Cardiac muscle cell (in vitro differentiated cells and primary cell): ENCODE measurements at regions not wholly inside any gene's neighbourhood (a gene's known extent, or its start where the extent isn't known, plus 50 kb on each side); places are given as distances from the start of the nearest gene placed in this dataset.

Experiments
- DNase-seq, 2 donors: peaks; one replicate each; pipeline versions ENCODE4 v3.0.0 to v3.0.0-alpha.2; 2010 to 2017; ENCODE audit warnings: low read depth in 1 of 2, low spot score in 1 of 2
- H3K27ac ChIP-seq: fragments of 200-600 bp; sonication (generic); 2 replicates; pipeline ENCODE4 v1.5.1; 2016
- H3K27me3 ChIP-seq: fragments of 200-600 bp; sonication (generic); 2 replicates; pipeline ENCODE4 v1.6.0; 2016; ENCODE audit warnings: control low read depth
- H3K36me3 ChIP-seq: fragments of 200-600 bp; sonication (generic); 2 replicates; pipeline ENCODE4 v1.5.1; 2016; ENCODE audit warnings: control low read depth
- H3K4me1 ChIP-seq: fragments of 200-600 bp; sonication (generic); 2 replicates; pipeline ENCODE4 v1.8.1; 2017; ENCODE audit warnings: low read depth, mild to moderate bottlenecking, mixed run types
- H3K4me3 ChIP-seq: fragments of 200-600 bp; sonication (generic); 2 replicates; pipeline ENCODE4 v1.5.1; 2016; ENCODE audit warnings: mild to moderate bottlenecking
- H3K9me3 ChIP-seq: fragments of 200-600 bp; sonication (generic); 2 replicates; pipeline ENCODE4 v1.5.1; 2017; ENCODE audit warnings: low read depth, mild to moderate bottlenecking, control low read depth
- CTCF ChIP-seq: IDR thresholded peaks from 2 replicates; pipeline ENCODE4 v1.5.1; 2012; ENCODE audit warnings: low read depth, mild to moderate bottlenecking, low read length

GRCh38 chr2:40896358-40896757 is 444.5 kb upstream of the SLC8A1 start:
- no peak for DNase-seq
- Histone ChIP-seq H3K4me1 (peaks cover 5% of the 10 kb centered on the region), H3K27me3 (no peaks in the 10 kb centered on the region), H3K27ac (no peak overlapping the region), H3K36me3 (no peaks in the 10 kb centered on the region), H3K9me3 (no peaks in the 10 kb centered on the region), H3K4me3 (no peak overlapping the region)
- no peak for TF ChIP-seq CTCF

- no peak for DNase-seq
- Histone ChIP-seq H3K4me3 (no peak overlapping the region), H3K27ac (no peak overlapping the region), H3K36me3 (no peaks in the 10 kb centered on the region), H3K27me3 (no peaks in the 10 kb centered on the region), H3K4me1 (no peaks in the 10 kb centered on the region), H3K9me3 (no peaks in the 10 kb centered on the region)
- no peak for TF ChIP-seq CTCF
These were observed 462.8 kb upstream of the SLC8A1 start for GRCh38 chr2:40914666-40915065.

DNA sequence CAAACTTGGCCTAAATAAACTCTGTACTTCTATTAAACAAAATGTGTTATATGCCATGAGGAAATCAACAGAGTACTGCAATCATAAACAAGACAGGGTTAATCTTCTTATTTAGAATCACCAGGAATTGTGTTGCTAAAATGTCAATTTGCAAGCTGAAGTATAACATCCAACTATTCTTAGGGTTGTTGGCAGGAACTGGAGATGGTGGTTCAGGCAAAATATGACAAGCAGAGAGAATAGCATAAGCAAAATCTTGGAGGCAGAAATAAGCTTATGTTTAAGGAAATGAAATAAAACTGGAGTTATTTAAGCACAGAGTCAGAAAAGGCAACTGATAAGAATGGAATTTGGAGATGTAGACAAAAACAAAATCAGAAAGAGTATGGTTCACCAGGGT is 463.8 kb upstream of the SLC8A1 start:
- no peak for DNase-seq
- no peak for TF ChIP-seq CTCF
- Histone ChIP-seq H3K27ac (no peak overlapping the region), H3K9me3 (no peaks in the 10 kb centered on the region), H3K4me1 (no peaks in the 10 kb centered on the region), H3K27me3 (no peaks in the 10 kb centered on the region), H3K36me3 (no peaks in the 10 kb centered on the region), H3K4me3 (no peak overlapping the region)

DNA sequence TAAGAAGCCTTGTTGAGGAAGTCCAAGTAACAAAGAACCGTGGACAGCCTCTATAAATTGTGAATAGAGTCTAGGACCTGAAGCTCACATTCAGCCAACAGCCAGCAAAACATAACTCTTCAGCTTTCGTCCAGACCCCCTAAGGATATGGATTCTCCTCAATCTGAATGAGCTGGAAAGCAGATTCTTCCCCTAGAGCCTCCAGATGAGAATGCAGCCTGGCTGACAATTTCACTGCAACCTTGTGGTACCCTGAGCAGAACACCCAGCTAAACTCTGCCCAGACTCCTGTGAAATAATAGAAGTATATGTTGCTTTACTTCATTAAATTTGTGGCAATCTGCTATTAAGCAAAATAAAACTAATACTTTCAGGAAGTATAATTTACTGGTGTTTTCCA is 483.5 kb upstream of the SLC8A1 start:
- H3K4me1 ChIP-seq = no peaks in the 10 kb centered on the region
- no peaks in the 10 kb centered on the region for H3K27me3 ChIP-seq
- no peak overlapping the region for H3K4me3 ChIP-seq
- no peak for DNase-seq
- H3K9me3 ChIP-seq = no peaks in the 10 kb centered on the region
- no peak overlapping the region for H3K27ac ChIP-seq
- TF ChIP-seq CTCF = no peak
- H3K36me3 ChIP-seq = no peaks in the 10 kb centered on the region

- Histone ChIP-seq H3K4me3 (no peak overlapping the region), H3K9me3 (no peaks in the 10 kb centered on the region), H3K27ac (no peak overlapping the region), H3K27me3 (no peaks in the 10 kb centered on the region), H3K36me3 (no peaks in the 10 kb centered on the region), H3K4me1 (no peaks in the 10 kb centered on the region)
- DNase-seq = no peak
- no peak for TF ChIP-seq CTCF
These were observed 485.4 kb upstream of the SLC8A1 start for GRCh38 chr2:40937284-40937683.

GRCh38 chr2:40953341-40953740 is 501.5 kb upstream of the SLC8A1 start:
- DNase-seq = no peak
- Histone ChIP-seq H3K4me3 (no peak overlapping the region), H3K9me3 (no peaks in the 10 kb centered on the region), H3K36me3 (no peaks in the 10 kb centered on the region), H3K27me3 (no peaks in the 10 kb centered on the region), H3K27ac (no peak overlapping the region), H3K4me1 (no peaks in the 10 kb centered on the region)
- no peak for TF ChIP-seq CTCF
